Keratinocyte (primary cell): ENCODE measurements at regions not wholly inside any gene's neighbourhood (a gene's known extent, or its start where the extent isn't known, plus 50 kb on each side); places are given as distances from the start of the nearest gene placed in this dataset.

Source experiments
- DNase-seq: peaks from one replicate; pipeline ENCODE4 v3.0.0-alpha.2; 2011; ENCODE audit warnings: low read depth, missing footprints, low spot score
- FAIRE-seq: peaks from 2 replicates; lab custom pipeline; 2011; peaks lifted over from hg19 to GRCh38; lab: Jason Lieb, UNC
- H2AFZ ChIP-seq: 2 replicates; pipeline ENCODE4 v1.6.0; 2012; ENCODE audit warnings: low read length, control low read depth, inconsistent platforms; ENCODE audit not compliant: control insufficient read depth
- H3K27ac ChIP-seq: 2 replicates; pipeline ENCODE4 v1.5.1; 2011; ENCODE audit warnings: low read length; ENCODE audit not compliant: control insufficient read depth, insufficient read depth
- H3K27me3 ChIP-seq: 3 replicates; pipeline ENCODE4 v1.6.0; 2011; ENCODE audit warnings: low read length; ENCODE audit not compliant: control insufficient read depth, insufficient read depth; ENCODE audit errors: extremely low read depth
- H3K36me3 ChIP-seq, 2 experiments: 2 replicates in 1 of 2; 3 replicates in 1 of 2; pipeline ENCODE4 v1.5.1; 2011; ENCODE audit warnings: low read length in 2 of 2, mild to moderate bottlenecking in 1 of 2; ENCODE audit not compliant: control insufficient read depth in 2 of 2, insufficient read depth in 2 of 2; ENCODE audit errors: extremely low read depth in 1 of 2
- H3K4me1 ChIP-seq: 3 replicates; pipeline ENCODE4 v1.5.1; 2011; ENCODE audit warnings: low read length; ENCODE audit not compliant: control insufficient read depth, insufficient read depth; ENCODE audit errors: extremely low read depth
- H3K4me2 ChIP-seq: 3 replicates; pipeline ENCODE4 v1.6.0; 2011; ENCODE audit warnings: low read depth, low read length; ENCODE audit not compliant: control insufficient read depth, insufficient read depth; ENCODE audit errors: extremely low read depth
- H3K4me3 ChIP-seq, 3 experiments: fragments of 200-600 bp in 1 of 3; sonication (generic) in 1 of 3; 2 replicates in 2 of 3; 3 replicates in 1 of 3; pipeline ENCODE4 v1.5.1; 2011 to 2016; ENCODE audit warnings: low read length in 3 of 3, mild to moderate bottlenecking in 3 of 3, control low read depth in 2 of 3, inconsistent platforms in 1 of 3, low read depth in 1 of 3, mixed read lengths in 1 of 3, mixed run types in 1 of 3, moderate library complexity in 1 of 3; ENCODE audit not compliant: control insufficient read depth in 2 of 3, insufficient read depth in 2 of 3; ENCODE audit errors: extremely low read depth in 1 of 3
- H3K79me2 ChIP-seq: 2 replicates; pipeline ENCODE4 v1.6.0; 2012; ENCODE audit warnings: low read length; ENCODE audit not compliant: control insufficient read depth, insufficient read depth
- H3K9ac ChIP-seq: 3 replicates; pipeline ENCODE4 v1.6.0; 2011; ENCODE audit warnings: low read length; ENCODE audit not compliant: control insufficient read depth, insufficient read depth; ENCODE audit errors: extremely low read depth
- H3K9me1 ChIP-seq: 3 replicates; pipeline ENCODE4 v1.6.0; 2011; ENCODE audit warnings: low read length; ENCODE audit not compliant: control insufficient read depth, insufficient read depth; ENCODE audit errors: extremely low read depth
- H3K9me3 ChIP-seq: 2 replicates; pipeline ENCODE4 v1.5.1; 2012; ENCODE audit warnings: low read depth, low read length; ENCODE audit not compliant: control insufficient read depth
- H4K20me1 ChIP-seq: 3 replicates; pipeline ENCODE4 v1.6.0; 2011; ENCODE audit warnings: low read length; ENCODE audit not compliant: control insufficient read depth, insufficient read depth; ENCODE audit errors: extremely low read depth
- EZH2 ChIP-seq: IDR thresholded peaks from one replicate; pipeline ENCODE4 v1.6.1; 2012; ENCODE audit warnings: inconsistent platforms, mild to moderate bottlenecking, low read length, moderate library complexity
- dilution Hi-C: fragments of 300-500 bp; cut with MboI; formaldehyde crosslinking; loops from one replicate; pipeline ENCODE4 v1.7.0; 2020; ENCODE audit warnings: low sequenced_read_pairs; ENCODE audit not compliant: extremely low pct_ligation_motif_present
- TF ChIP-seq, protein P1 (sequence below), 3 experiments: IDR thresholded peaks in 1 of 3; conservative IDR thresholded peaks in 1 of 3; optimal IDR thresholded peaks in 1 of 3; 2 replicates in 2 of 3; 3 replicates in 1 of 3; pipeline versions ENCODE3 to v1.5.1; 2011; ENCODE audit warnings: low read length in 3 of 3, mild to moderate bottlenecking in 3 of 3, moderate library complexity in 2 of 3, control low read depth in 1 of 3, inconsistent platforms in 1 of 3; ENCODE audit not compliant: insufficient read depth in 2 of 3; ENCODE audit errors: extremely low read depth in 1 of 3

GRCh38 chr15:25967116-25967515 is 104.0 kb upstream of the ATP10A start:
- dilution Hi-C loops: no loop called here
- no peak overlapping the region for H3K4me2 ChIP-seq
- TF ChIP-seq, protein P1, sequence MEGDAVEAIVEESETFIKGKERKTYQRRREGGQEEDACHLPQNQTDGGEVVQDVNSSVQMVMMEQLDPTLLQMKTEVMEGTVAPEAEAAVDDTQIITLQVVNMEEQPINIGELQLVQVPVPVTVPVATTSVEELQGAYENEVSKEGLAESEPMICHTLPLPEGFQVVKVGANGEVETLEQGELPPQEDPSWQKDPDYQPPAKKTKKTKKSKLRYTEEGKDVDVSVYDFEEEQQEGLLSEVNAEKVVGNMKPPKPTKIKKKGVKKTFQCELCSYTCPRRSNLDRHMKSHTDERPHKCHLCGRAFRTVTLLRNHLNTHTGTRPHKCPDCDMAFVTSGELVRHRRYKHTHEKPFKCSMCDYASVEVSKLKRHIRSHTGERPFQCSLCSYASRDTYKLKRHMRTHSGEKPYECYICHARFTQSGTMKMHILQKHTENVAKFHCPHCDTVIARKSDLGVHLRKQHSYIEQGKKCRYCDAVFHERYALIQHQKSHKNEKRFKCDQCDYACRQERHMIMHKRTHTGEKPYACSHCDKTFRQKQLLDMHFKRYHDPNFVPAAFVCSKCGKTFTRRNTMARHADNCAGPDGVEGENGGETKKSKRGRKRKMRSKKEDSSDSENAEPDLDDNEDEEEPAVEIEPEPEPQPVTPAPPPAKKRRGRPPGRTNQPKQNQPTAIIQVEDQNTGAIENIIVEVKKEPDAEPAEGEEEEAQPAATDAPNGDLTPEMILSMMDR (optimal IDR thresholded peaks at IDR 0.05 in 1 of 3, IDR thresholded peaks at IDR 0.05 in 1 of 3, conservative IDR thresholded peaks at IDR 0.05 in 1 of 3; ENCODE audit: extremely low read depth in 1 of 3, insufficient read depth in 2 of 3, low read length in 3 of 3): no peak
- H3K4me3 ChIP-seq: no peak overlapping the region
- no peaks in the 10 kb centered on the region for H4K20me1 ChIP-seq
- H2AFZ ChIP-seq: no peak overlapping the region
- no peak overlapping the region for H3K9ac ChIP-seq
- H3K79me2 ChIP-seq: no peaks in the 10 kb centered on the region
- H3K4me1 ChIP-seq: no peaks in the 10 kb centered on the region
- H3K9me1 ChIP-seq: no peaks in the 10 kb centered on the region
- no peak for DNase-seq
- no peaks in the 10 kb centered on the region for H3K9me3 ChIP-seq
- H3K36me3 ChIP-seq: no peaks in the 10 kb centered on the region
- no peaks in the 10 kb centered on the region for H3K27me3 ChIP-seq
- H3K27ac ChIP-seq: no peak overlapping the region
- FAIRE-seq: no peak

- no peak overlapping the region for H3K9ac ChIP-seq
- no peaks in the 10 kb centered on the region for H3K27me3 ChIP-seq
- no peak for DNase-seq
- H4K20me1 ChIP-seq: no peaks in the 10 kb centered on the region
- H3K4me2 ChIP-seq: no peak overlapping the region
- dilution Hi-C loops: no loop called here
- H3K27ac ChIP-seq: no peak overlapping the region
- H3K9me3 ChIP-seq: no peaks in the 10 kb centered on the region
- no peak for TF ChIP-seq EZH2
- TF ChIP-seq, protein P1 (optimal IDR thresholded peaks at IDR 0.05 in 1 of 3, IDR thresholded peaks at IDR 0.05 in 1 of 3, conservative IDR thresholded peaks at IDR 0.05 in 1 of 3; ENCODE audit: extremely low read depth in 1 of 3, insufficient read depth in 2 of 3, low read length in 3 of 3): no peak
- H2AFZ ChIP-seq: no peak overlapping the region
- no peaks in the 10 kb centered on the region for H3K79me2 ChIP-seq
- H3K4me1 ChIP-seq: no peaks in the 10 kb centered on the region
- no peaks in the 10 kb centered on the region for H3K36me3 ChIP-seq
- no peak for FAIRE-seq
- H3K4me3 ChIP-seq: no peak overlapping the region
- no peaks in the 10 kb centered on the region for H3K9me1 ChIP-seq
Measured at GRCh38 chr15:25965326-25965725, 102.2 kb upstream of the ATP10A start.
